Neural progenitor cell (in vitro differentiated cells): ENCODE measurements at regions not wholly inside any gene's neighbourhood (a gene's known extent, or its start where the extent isn't known, plus 50 kb on each side); places are given as distances from the start of the nearest gene placed in this dataset.

Experiments
- DNase-seq: peaks from one replicate; pipeline ENCODE4 v3.0.0-alpha.2; 2016; ENCODE audit warnings: low spot score
- H2AFZ ChIP-seq: fragments of 200-600 bp; sonication (generic); replicated peaks from 2 replicates; pipeline ENCODE4 v1.6.1; 2016; ENCODE audit warnings: antibody characterized with exemption
- H3F3A ChIP-seq: fragments of 200-600 bp; sonication (generic); 2 replicates; pipeline ENCODE4 v1.6.1; 2016; ENCODE audit warnings: antibody characterized with exemption, low read depth
- H3K27ac ChIP-seq: fragments of 200-600 bp; sonication (generic); 2 replicates; pipeline ENCODE4 v1.5.1; 2016; ENCODE audit warnings: mild to moderate bottlenecking
- H3K27me3 ChIP-seq: fragments of 200-600 bp; sonication (generic); 2 replicates; pipeline ENCODE4 v1.6.1; 2016; ENCODE audit warnings: mild to moderate bottlenecking, moderate library complexity
- H3K36me3 ChIP-seq: fragments of 200-600 bp; sonication (generic); 2 replicates; pipeline ENCODE4 v1.5.1; 2016
- H3K4me1 ChIP-seq: fragments of 200-600 bp; sonication (generic); 2 replicates; pipeline ENCODE4 v1.6.1; 2016; ENCODE audit warnings: mixed run types
- H3K4me2 ChIP-seq: fragments of 200-600 bp; sonication (generic); 2 replicates; pipeline ENCODE4 v1.6.1; 2016
- H3K4me3 ChIP-seq: fragments of 200-600 bp; sonication (generic); 2 replicates; pipeline ENCODE4 v1.5.1; 2016
- H3K79me2 ChIP-seq: fragments of 200-600 bp; sonication (generic); 2 replicates; pipeline ENCODE4 v1.6.1; 2016; ENCODE audit warnings: low read depth
- H3K9ac ChIP-seq: fragments of 200-600 bp; sonication (generic); 2 replicates; pipeline ENCODE4 v1.6.1; 2016
- H3K9me3 ChIP-seq: fragments of 200-600 bp; sonication (generic); 2 replicates; pipeline ENCODE4 v1.5.1; 2016; ENCODE audit warnings: low read depth
- H4K20me1 ChIP-seq: fragments of 200-600 bp; sonication (generic); 2 replicates; pipeline ENCODE4 v1.6.1; 2016; ENCODE audit warnings: low read depth
- H3K27ac Mint-ChIP-seq: 3 replicates; pipeline ENCODE4 v1.8.0; 2021; ENCODE audit warnings: mixed read lengths
- H3K27me3 Mint-ChIP-seq: 2 replicates; pipeline ENCODE4 v1.8.0; 2022; ENCODE audit warnings: low read depth, mild to moderate bottlenecking, inconsistent platforms, moderate library complexity, mixed read lengths; ENCODE audit not compliant: insufficient read depth
- H3K36me3 Mint-ChIP-seq: 3 replicates; pipeline ENCODE4 v1.8.0; 2021; ENCODE audit warnings: mixed read lengths
- H3K4me1 Mint-ChIP-seq: 3 replicates; pipeline ENCODE4 v1.8.0; 2021; ENCODE audit warnings: mixed read lengths
- H3K4me3 Mint-ChIP-seq: 3 replicates; pipeline ENCODE4 v1.8.0; 2021; ENCODE audit warnings: mild to moderate bottlenecking, moderate library complexity, mixed read lengths
- H3K9me3 Mint-ChIP-seq: 3 replicates; pipeline ENCODE4 v1.8.0; 2020; ENCODE audit warnings: mixed read lengths
- CTCF ChIP-seq: fragments of 200-600 bp; sonication (generic); IDR thresholded peaks from 2 replicates; pipeline ENCODE4 v1.5.1; 2017; ENCODE audit warnings: antibody characterized with exemption, mild to moderate bottlenecking
- EZH2 ChIP-seq: fragments of 200-600 bp; sonication (generic); IDR thresholded peaks from 2 replicates; pipeline ENCODE4 v1.6.1; 2017; ENCODE audit warnings: antibody characterized with exemption, mild to moderate bottlenecking, moderate library complexity
- EZH2phosphoT487 ChIP-seq: fragments of 200-600 bp; sonication (generic); IDR thresholded peaks from 2 replicates; pipeline ENCODE4 v1.6.1; 2017; ENCODE audit warnings: antibody characterized with exemption

- Mint-ChIP-seq H3K36me3 (no peaks in the 10 kb centered on the region), H3K4me3 (no peak overlapping the region), H3K27ac (peak overlapping the region; percentile 39), H3K9me3 (peaks cover 1% of the 10 kb centered on the region), H3K27me3 (peaks cover 8% of the 10 kb centered on the region), H3K4me1 (peaks cover 19% of the 10 kb centered on the region)
- H4K20me1 ChIP-seq = no peaks in the 10 kb centered on the region
- H3K4me3 ChIP-seq = no peak overlapping the region
- TF ChIP-seq EZH2 = no peak
- no peak for TF ChIP-seq EZH2phosphoT487
- TF ChIP-seq CTCF = no peak
- H2AFZ ChIP-seq = peak overlapping the region; percentile 37
- H3K27ac ChIP-seq = no peak overlapping the region
- H3F3A ChIP-seq = no peaks in the 10 kb centered on the region
- peaks cover 3% of the 10 kb centered on the region for H3K27me3 ChIP-seq
- peaks cover 8% of the 10 kb centered on the region for H3K4me1 ChIP-seq
- no peak overlapping the region for H3K9ac ChIP-seq
- H3K4me2 ChIP-seq = peak overlapping the region; percentile 12
- H3K79me2 ChIP-seq = no peaks in the 10 kb centered on the region
- no peaks in the 10 kb centered on the region for H3K36me3 ChIP-seq
- no peaks in the 10 kb centered on the region for H3K9me3 ChIP-seq
- no peak for DNase-seq
Observed at GRCh38 chr5:73274881-73275663, 102.1 kb downstream of the TMEM174 start.

GRCh38 chr5:73274121-73274520 lies 101.1 kb downstream of the TMEM174 start:
- H3K4me1 Mint-ChIP-seq = peaks cover 17% of the 10 kb centered on the region
- H3F3A ChIP-seq = no peaks in the 10 kb centered on the region
- no peak overlapping the region for H2AFZ ChIP-seq
- no peak overlapping the region for H3K27ac Mint-ChIP-seq
- H3K36me3 ChIP-seq = no peaks in the 10 kb centered on the region
- no peak overlapping the region for H3K4me3 Mint-ChIP-seq
- no peak overlapping the region for H3K27ac ChIP-seq
- H3K27me3 ChIP-seq = peaks cover 6% of the 10 kb centered on the region
- H3K4me2 ChIP-seq = no peak overlapping the region
- no peak for DNase-seq
- H3K4me3 ChIP-seq = no peak overlapping the region
- TF ChIP-seq EZH2 (no peak), EZH2phosphoT487 (no peak), CTCF (no peak)
- peaks cover 4% of the 10 kb centered on the region for H3K9me3 Mint-ChIP-seq
- H3K36me3 Mint-ChIP-seq = no peaks in the 10 kb centered on the region
- no peaks in the 10 kb centered on the region for H3K9me3 ChIP-seq
- H3K79me2 ChIP-seq = no peaks in the 10 kb centered on the region
- H3K4me1 ChIP-seq = peaks cover 8% of the 10 kb centered on the region
- no peak overlapping the region for H3K9ac ChIP-seq
- no peaks in the 10 kb centered on the region for H4K20me1 ChIP-seq
- H3K27me3 Mint-ChIP-seq = peaks cover 5% of the 10 kb centered on the region

DNA sequence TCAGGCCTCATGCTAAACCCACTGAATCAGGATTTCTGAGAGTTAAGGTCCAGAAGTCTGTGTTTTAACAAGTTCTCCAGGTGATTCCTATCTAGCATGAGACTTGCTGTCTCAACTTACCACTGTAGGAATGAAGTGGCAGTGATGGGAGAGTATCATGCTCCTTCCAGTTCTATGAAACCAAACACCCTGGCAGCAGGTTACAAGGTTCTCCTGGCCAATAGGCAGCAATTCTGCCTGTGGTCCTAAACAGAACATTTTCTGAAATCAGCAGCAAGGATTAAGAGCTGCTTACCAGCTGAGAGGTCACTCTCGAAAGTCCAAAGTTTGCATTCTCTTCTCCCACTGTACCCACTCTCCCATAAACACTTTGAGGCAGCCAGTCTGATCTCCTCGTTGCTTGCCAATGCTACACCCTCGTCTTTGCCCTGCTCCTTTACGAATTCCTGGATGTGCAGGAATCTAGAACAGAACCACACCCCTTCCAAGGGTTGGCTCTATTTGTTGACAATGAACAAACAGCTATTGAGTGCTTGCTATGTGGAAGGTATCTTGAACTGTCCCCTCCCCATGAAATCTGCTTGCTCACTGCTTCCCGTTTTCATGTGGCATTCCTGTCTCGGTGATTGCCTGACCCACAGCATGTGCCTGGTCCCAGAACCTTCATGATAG lies 100.5 kb downstream of the TMEM174 start:
- peaks cover 4% of the 10 kb centered on the region for H3K9me3 Mint-ChIP-seq
- H4K20me1 ChIP-seq = no peaks in the 10 kb centered on the region
- H2AFZ ChIP-seq = no peak overlapping the region
- H3K9me3 ChIP-seq = no peaks in the 10 kb centered on the region
- no peak for DNase-seq
- no peaks in the 10 kb centered on the region for H3K36me3 Mint-ChIP-seq
- peaks cover 8% of the 10 kb centered on the region for H3K4me1 ChIP-seq
- H3K27ac ChIP-seq = no peak overlapping the region
- H3K27ac Mint-ChIP-seq = no peak overlapping the region
- no peak overlapping the region for H3K4me3 ChIP-seq
- peaks cover under 1% of the 10 kb centered on the region for H3F3A ChIP-seq
- no peak overlapping the region for H3K4me2 ChIP-seq
- peaks cover 17% of the 10 kb centered on the region for H3K4me1 Mint-ChIP-seq
- H3K9ac ChIP-seq = no peak overlapping the region
- no peak overlapping the region for H3K4me3 Mint-ChIP-seq
- TF ChIP-seq EZH2phosphoT487 (no peak), EZH2 (no peak)
- peaks cover 5% of the 10 kb centered on the region for H3K27me3 Mint-ChIP-seq
- H3K79me2 ChIP-seq = no peaks in the 10 kb centered on the region
- peaks cover 4% of the 10 kb centered on the region for H3K27me3 ChIP-seq
- no peaks in the 10 kb centered on the region for H3K36me3 ChIP-seq

GRCh38 chr5:73272351-73272750 lies 99.4 kb downstream of the TMEM174 start:
- peaks cover 28% of the 10 kb centered on the region for H3K4me1 Mint-ChIP-seq

More at GRCh38 chr5:73272351-73272750, 99.4 kb downstream of the TMEM174 start:
- H4K20me1 ChIP-seq = peaks cover 8% of the 10 kb centered on the region
- no peak for TF ChIP-seq EZH2phosphoT487
- TF ChIP-seq EZH2 = no peak
- no peak for TF ChIP-seq CTCF
- H3F3A ChIP-seq = peaks cover 12% of the 10 kb centered on the region
- H3K27me3 ChIP-seq = peaks cover 4% of the 10 kb centered on the region
- H3K4me3 ChIP-seq = no peak overlapping the region
- no peaks in the 10 kb centered on the region for H3K27me3 Mint-ChIP-seq
- H3K36me3 ChIP-seq = no peaks in the 10 kb centered on the region
- no peak overlapping the region for H3K4me2 ChIP-seq
- no peaks in the 10 kb centered on the region for H3K36me3 Mint-ChIP-seq
- no peak overlapping the region for H3K9ac ChIP-seq
- H3K79me2 ChIP-seq = no peaks in the 10 kb centered on the region
- no peak overlapping the region for H2AFZ ChIP-seq
- H3K4me1 ChIP-seq = peaks cover 19% of the 10 kb centered on the region
- DNase-seq = no peak
- no peak overlapping the region for H3K4me3 Mint-ChIP-seq
- H3K27ac ChIP-seq = no peak overlapping the region
- H3K27ac Mint-ChIP-seq = no peak overlapping the region
- H3K9me3 ChIP-seq = no peaks in the 10 kb centered on the region
- H3K9me3 Mint-ChIP-seq = peaks cover 4% of the 10 kb centered on the region
